CD8-positive, alpha-beta memory T cell (primary cell): ENCODE measurements at regions not wholly inside any gene's neighbourhood (a gene's known extent, or its start where the extent isn't known, plus 50 kb on each side); places are given as distances from the start of the nearest gene placed in this dataset.
A peak's percentile ranks its signal among the peaks of the same experiment; 100 is the strongest.

ENCODE experiments used
- CTCF ChIA-PET: fragments of 350-600 bp; sonication (Branson Sonifier 250); formaldehyde crosslinking; loops from one replicate; lab custom pipeline; 2021; ENCODE audit warnings: antibody characterized with exemption; lab: Charles Lee
- POLR2A ChIA-PET: fragments of 350-600 bp; sonication (Branson Sonifier 250); formaldehyde crosslinking; loops from one replicate; lab custom pipeline; 2021; ENCODE audit warnings: antibody characterized with exemption; lab: Charles Lee
- DNase-seq, 5 donors: peaks; one replicate each; pipeline versions ENCODE4 v3.0.0 to v3.0.0-alpha.2; 2020 to 2022; ENCODE audit warnings: mixed read lengths in 1 of 5
- H3K27ac ChIP-seq: one replicate; pipeline ENCODE4 v1.7.0; 2013; ENCODE audit warnings: low read depth, mild to moderate bottlenecking, low read length, moderate library complexity
- H3K27me3 ChIP-seq: 2 replicates; pipeline ENCODE4 v1.7.0; 2013; ENCODE audit warnings: low read length, mild to moderate bottlenecking; ENCODE audit not compliant: insufficient read depth, poor library complexity, severe bottlenecking
- H3K36me3 ChIP-seq: 2 replicates; pipeline ENCODE4 v1.7.0; 2013; ENCODE audit warnings: mild to moderate bottlenecking, low read length, moderate library complexity; ENCODE audit not compliant: insufficient read depth
- H3K4me1 ChIP-seq: 2 replicates; pipeline ENCODE4 v1.7.0; 2013; ENCODE audit warnings: mild to moderate bottlenecking, low read length, moderate library complexity; ENCODE audit not compliant: insufficient read depth
- H3K4me3 ChIP-seq: 2 replicates; pipeline ENCODE4 v1.7.0; 2013; ENCODE audit warnings: mild to moderate bottlenecking, low read length
- H3K9me3 ChIP-seq: 2 replicates; pipeline ENCODE4 v1.7.0; 2013; ENCODE audit warnings: mild to moderate bottlenecking, low read length
- H3K27ac Mint-ChIP-seq, 8 donors: one replicate each; pipeline ENCODE4 v1.8.0; 2020 to 2021; ENCODE audit warnings: mixed read lengths in 8 of 8, mild to moderate bottlenecking in 6 of 8, inconsistent platforms in 3 of 8, moderate library complexity in 3 of 8
- H3K27me3 Mint-ChIP-seq, 2 donors: one replicate each; pipeline ENCODE4 v1.8.0; 2020 to 2021; ENCODE audit warnings: mixed read lengths in 2 of 2, mild to moderate bottlenecking in 1 of 2, moderate library complexity in 1 of 2
- H3K36me3 Mint-ChIP-seq, 3 donors: one replicate each; pipeline ENCODE4 v1.8.0; 2020 to 2021; ENCODE audit warnings: mixed read lengths in 3 of 3, inconsistent platforms in 1 of 3, mild to moderate bottlenecking in 1 of 3
- H3K4me1 Mint-ChIP-seq, 3 donors: one replicate each; pipeline ENCODE4 v1.8.0; 2020 to 2021; ENCODE audit warnings: mixed read lengths in 3 of 3, inconsistent platforms in 1 of 3, mild to moderate bottlenecking in 1 of 3
- H3K4me3 Mint-ChIP-seq, 7 donors: one replicate each; pipeline ENCODE4 v1.8.0; 2020 to 2021; ENCODE audit warnings: mixed read lengths in 7 of 7, mild to moderate bottlenecking in 6 of 7, moderate library complexity in 4 of 7, inconsistent platforms in 2 of 7
- H3K9me3 Mint-ChIP-seq, 5 donors: one replicate each; pipeline ENCODE4 v1.8.0; 2020 to 2022; ENCODE audit warnings: mixed read lengths in 5 of 5, mild to moderate bottlenecking in 3 of 5, moderate library complexity in 2 of 5, inconsistent platforms in 1 of 5

- DNase-seq: no peak
- Histone ChIP-seq H3K36me3 (no peaks in the 10 kb centered on the region), H3K4me1 (no peaks in the 10 kb centered on the region), H3K4me3 (no peak overlapping the region), H3K9me3 (no peaks in the 10 kb centered on the region), H3K27me3 (no peaks in the 10 kb centered on the region), H3K27ac (no peak overlapping the region)
- peaks cover 0 to 7% (median 0%) of the 10 kb centered on the region in 5 donors for H3K9me3 Mint-ChIP-seq
- H3K27me3 Mint-ChIP-seq: peaks cover 4 to 12% of the 10 kb centered on the region in 2 donors
- CTCF ChIA-PET: no interaction called here
- POLR2A ChIA-PET: no interaction called here
- no peaks in the 10 kb centered on the region for H3K4me1 Mint-ChIP-seq
- no peaks in the 10 kb centered on the region for H3K36me3 Mint-ChIP-seq
- H3K4me3 Mint-ChIP-seq: no peak overlapping the region
- H3K27ac Mint-ChIP-seq: no peak overlapping the region
These were observed 535.5 kb upstream of the CITED2 start for GRCh38 chr6:139909992-139910391.

GRCh38 chr6:139905404-139906052 is 531.1 kb upstream of the CITED2 start:
- H3K27me3 ChIP-seq: no peaks in the 10 kb centered on the region
- peaks cover 0 to 20% of the 10 kb centered on the region in 2 donors for H3K27me3 Mint-ChIP-seq
- no peak overlapping the region for H3K4me3 Mint-ChIP-seq
- no peaks in the 10 kb centered on the region for H3K4me1 ChIP-seq
- peaks cover 0 to 9% (median 6%) of the 10 kb centered on the region in 3 donors for H3K4me1 Mint-ChIP-seq
- H3K27ac ChIP-seq: no peak overlapping the region
- CTCF ChIA-PET: no interaction called here
- no peak overlapping the region for H3K4me3 ChIP-seq
- no peak for DNase-seq
- H3K36me3 ChIP-seq: no peaks in the 10 kb centered on the region
- no peaks in the 10 kb centered on the region for H3K9me3 ChIP-seq
- no peaks in the 10 kb centered on the region for H3K36me3 Mint-ChIP-seq
- H3K9me3 Mint-ChIP-seq: no peaks in the 10 kb centered on the region
- no peak overlapping the region for H3K27ac Mint-ChIP-seq
- POLR2A ChIA-PET: no interaction called here

- CTCF ChIA-PET: interaction anchor here (1.0 kb wide), 1 partner anchor 8 kb away, joined by 3 read pairs; no protein-coding TSS in a partner anchor
- Histone ChIP-seq H3K4me1 (no peaks in the 10 kb centered on the region), H3K4me3 (no peak overlapping the region), H3K27ac (no peak overlapping the region), H3K36me3 (no peaks in the 10 kb centered on the region), H3K9me3 (no peaks in the 10 kb centered on the region), H3K27me3 (no peaks in the 10 kb centered on the region)
- POLR2A ChIA-PET: no interaction called here
- Mint-ChIP-seq H3K27me3 (peaks cover 2 to 16% of the 10 kb centered on the region in 2 donors), H3K4me3 (no peak overlapping the region), H3K36me3 (no peaks in the 10 kb centered on the region), H3K9me3 (no peaks in the 10 kb centered on the region), H3K27ac (no peak overlapping the region), H3K4me1 (peaks cover 0 to 9% (median 6%) of the 10 kb centered on the region in 3 donors)
- no peak for DNase-seq
These were observed 530.1 kb upstream of the CITED2 start for GRCh38 chr6:139904568-139904967.

- H3K4me3 Mint-ChIP-seq: no peak overlapping the region
These were observed 529.7 kb upstream of the CITED2 start for GRCh38 chr6:139904158-139904533.

GRCh38 chr6:139903411-139904157 is 529.1 kb upstream of the CITED2 start:
- Mint-ChIP-seq H3K27ac (peak overlapping the region in 3 of 8 donors; percentile 0 to 22 (median 13)), H3K4me3 (peak overlapping the region in 2 of 7 donors; percentile 15 to 21), H3K27me3 (peaks cover 2 to 21% of the 10 kb centered on the region in 2 donors), H3K9me3 (no peaks in the 10 kb centered on the region), H3K4me1 (peaks cover 0 to 9% (median 6%) of the 10 kb centered on the region in 3 donors), H3K36me3 (no peaks in the 10 kb centered on the region)
- CTCF ChIA-PET: interaction anchor here (0.6 to 1.2 kb wide), 3 partner anchors 9 to 528 kb away, joined by 3 read pairs; no protein-coding TSS in a partner anchor
- H3K36me3 ChIP-seq: no peaks in the 10 kb centered on the region
- POLR2A ChIA-PET: no interaction called here
- no peaks in the 10 kb centered on the region for H3K27me3 ChIP-seq
- no peak overlapping the region for H3K27ac ChIP-seq
- no peaks in the 10 kb centered on the region for H3K9me3 ChIP-seq
- DNase-seq: no peak
- no peak overlapping the region for H3K4me3 ChIP-seq
- H3K4me1 ChIP-seq: no peaks in the 10 kb centered on the region

More at GRCh38 chr6:139904158-139904533, 529.7 kb upstream of the CITED2 start:
- Histone ChIP-seq H3K9me3 (no peaks in the 10 kb centered on the region), H3K36me3 (no peaks in the 10 kb centered on the region), H3K4me3 (no peak overlapping the region), H3K27ac (no peak overlapping the region), H3K27me3 (no peaks in the 10 kb centered on the region), H3K4me1 (no peaks in the 10 kb centered on the region)
- Mint-ChIP-seq H3K27me3 (peaks cover 2 to 21% of the 10 kb centered on the region in 2 donors), H3K36me3 (no peaks in the 10 kb centered on the region), H3K9me3 (no peaks in the 10 kb centered on the region), H3K27ac (peak overlapping the region in 1 of 8 donors; percentile 35), H3K4me1 (peaks cover 0 to 9% (median 6%) of the 10 kb centered on the region in 3 donors)
- ChIA-PET CTCF (interaction anchor here (0.6 to 1.0 kb wide), 2 partner anchors 9 to 488 kb away, joined by 3 read pairs; no protein-coding TSS in a partner anchor), POLR2A (no interaction called here)
- no peak for DNase-seq

- no peak overlapping the region for H3K4me3 ChIP-seq
- H3K27ac Mint-ChIP-seq: no peak overlapping the region
- CTCF ChIA-PET: interaction anchor here (1.1 to 3.3 kb wide), 4 partner anchors 14 to 525 kb away, joined by 3 to 11 read pairs (median 10); partner anchors contain the start of gene CITED2
- H3K36me3 ChIP-seq: no peaks in the 10 kb centered on the region
- no peak overlapping the region for H3K4me3 Mint-ChIP-seq
- DNase-seq: no peak
- no peaks in the 10 kb centered on the region for H3K9me3 Mint-ChIP-seq
- peaks cover 3 to 12% of the 10 kb centered on the region in 2 donors for H3K27me3 Mint-ChIP-seq
- H3K4me1 Mint-ChIP-seq: no peaks in the 10 kb centered on the region
- POLR2A ChIA-PET: no interaction called here
- no peaks in the 10 kb centered on the region for H3K9me3 ChIP-seq
- no peak overlapping the region for H3K27ac ChIP-seq
- H3K27me3 ChIP-seq: no peaks in the 10 kb centered on the region
- no peaks in the 10 kb centered on the region for H3K36me3 Mint-ChIP-seq
- H3K4me1 ChIP-seq: no peaks in the 10 kb centered on the region
These were observed 520.9 kb upstream of the CITED2 start for GRCh38 chr6:139895205-139895793.

GRCh38 chr6:139894271-139894670 is 519.8 kb upstream of the CITED2 start:
- H3K27me3 ChIP-seq: no peaks in the 10 kb centered on the region
- H3K9me3 ChIP-seq: no peaks in the 10 kb centered on the region
- POLR2A ChIA-PET: interaction anchor here (0.9 kb wide), 1 partner anchor 519 kb away, joined by 4 read pairs; no protein-coding TSS in a partner anchor
- no peaks in the 10 kb centered on the region for H3K4me1 ChIP-seq
- CTCF ChIA-PET: interaction anchor here (1.1 to 3.3 kb wide), 4 partner anchors 13 to 524 kb away, joined by 3 to 11 read pairs (median 10); partner anchors contain the start of gene CITED2
- H3K36me3 Mint-ChIP-seq: no peaks in the 10 kb centered on the region
- no peaks in the 10 kb centered on the region for H3K4me1 Mint-ChIP-seq
- H3K27ac ChIP-seq: no peak overlapping the region
- H3K4me3 Mint-ChIP-seq: no peak overlapping the region
- no peak for DNase-seq
- peaks cover 1 to 8% of the 10 kb centered on the region in 2 donors for H3K27me3 Mint-ChIP-seq
- H3K27ac Mint-ChIP-seq: no peak overlapping the region
- no peaks in the 10 kb centered on the region for H3K9me3 Mint-ChIP-seq
- H3K4me3 ChIP-seq: no peak overlapping the region
- H3K36me3 ChIP-seq: no peaks in the 10 kb centered on the region
